ENCODE measurements at regions not wholly inside any gene's neighbourhood (a gene's known extent, or its start where the extent isn't known, plus 50 kb on each side); places are given as distances from the start of the nearest gene placed in this dataset.
"Not testable (repeated sequence)": the region's sequence is repeated elsewhere in the genome, so short reads cannot be mapped to it uniquely, and the experiment has no call there.

DNA sequence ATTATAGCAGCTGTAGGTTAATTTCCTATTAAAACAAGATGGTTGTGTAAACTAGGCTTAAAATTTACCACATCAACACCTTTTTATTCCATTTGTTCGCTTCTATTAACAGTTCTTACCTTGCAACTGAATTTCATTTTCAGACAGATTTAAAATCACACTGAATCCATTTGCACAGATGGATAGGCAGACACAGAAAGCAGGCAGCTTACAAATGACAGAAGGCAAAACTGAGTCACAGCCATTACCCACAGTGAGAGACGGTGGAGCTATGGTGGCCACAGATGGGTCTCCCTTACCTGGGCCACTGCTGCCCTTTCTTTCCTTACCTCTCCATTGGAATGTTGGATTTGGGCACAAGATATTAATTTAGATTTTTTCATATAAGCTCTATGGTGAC, 1567.8 kb upstream of the SLC10A2 start:
- no peaks in the 10 kb centered on the region for H3K9me3 ChIP-seq (ENCODE audit: severe bottlenecking)
- no peak for DNase-seq
- TF ChIP-seq CTCF (IDR thresholded peaks at IDR 0.05; ENCODE audit: low read depth, low read length): no peak
- H3K36me3 ChIP-seq: no peaks in the 10 kb centered on the region
- H3K27me3 ChIP-seq (ENCODE audit: insufficient read depth, low read depth, severe bottlenecking): no peaks in the 10 kb centered on the region
- H3K4me3 ChIP-seq (ENCODE audit: low read depth, low read length): no peak overlapping the region
- no peak overlapping the region for H3K27ac ChIP-seq

- DNase-seq: no peak
- Histone ChIP-seq H3K27ac (no peak overlapping the region), H3K36me3 (no peaks in the 10 kb centered on the region), H3K9me3 (ENCODE audit: severe bottlenecking) (no peaks in the 10 kb centered on the region), H3K4me3 (ENCODE audit: low read depth, low read length) (no peak overlapping the region), H3K27me3 (ENCODE audit: insufficient read depth, low read depth, severe bottlenecking) (no peaks in the 10 kb centered on the region)
- TF ChIP-seq CTCF (IDR thresholded peaks at IDR 0.05; ENCODE audit: low read depth, low read length): no peak
These were observed 1566.5 kb upstream of the SLC10A2 start for GRCh38 chr13:104632736-104633135.

- Histone ChIP-seq H3K4me3 (ENCODE audit: low read depth, low read length) (no peak overlapping the region), H3K27ac (no peak overlapping the region), H3K27me3 (ENCODE audit: insufficient read depth, low read depth, severe bottlenecking) (no peaks in the 10 kb centered on the region), H3K36me3 (no peaks in the 10 kb centered on the region), H3K9me3 (ENCODE audit: severe bottlenecking) (no peaks in the 10 kb centered on the region)
- DNase-seq: no peak
- TF ChIP-seq CTCF (IDR thresholded peaks at IDR 0.05; ENCODE audit: low read depth, low read length): no peak
These were observed 1559.0 kb upstream of the SLC10A2 start for GRCh38 chr13:104625201-104625600.

- DNase-seq: no peak
- Histone ChIP-seq H3K27ac (no peak overlapping the region), H3K4me3 (ENCODE audit: low read depth, low read length) (no peak overlapping the region), H3K36me3 (no peaks in the 10 kb centered on the region), H3K27me3 (ENCODE audit: insufficient read depth, low read depth, severe bottlenecking) (no peaks in the 10 kb centered on the region), H3K9me3 (ENCODE audit: severe bottlenecking) (no peaks in the 10 kb centered on the region)
- no peak for TF ChIP-seq CTCF (IDR thresholded peaks at IDR 0.05; ENCODE audit: low read depth, low read length)
These were observed 1550.8 kb upstream of the SLC10A2 start for GRCh38 chr13:104616990-104617389.

DNA sequence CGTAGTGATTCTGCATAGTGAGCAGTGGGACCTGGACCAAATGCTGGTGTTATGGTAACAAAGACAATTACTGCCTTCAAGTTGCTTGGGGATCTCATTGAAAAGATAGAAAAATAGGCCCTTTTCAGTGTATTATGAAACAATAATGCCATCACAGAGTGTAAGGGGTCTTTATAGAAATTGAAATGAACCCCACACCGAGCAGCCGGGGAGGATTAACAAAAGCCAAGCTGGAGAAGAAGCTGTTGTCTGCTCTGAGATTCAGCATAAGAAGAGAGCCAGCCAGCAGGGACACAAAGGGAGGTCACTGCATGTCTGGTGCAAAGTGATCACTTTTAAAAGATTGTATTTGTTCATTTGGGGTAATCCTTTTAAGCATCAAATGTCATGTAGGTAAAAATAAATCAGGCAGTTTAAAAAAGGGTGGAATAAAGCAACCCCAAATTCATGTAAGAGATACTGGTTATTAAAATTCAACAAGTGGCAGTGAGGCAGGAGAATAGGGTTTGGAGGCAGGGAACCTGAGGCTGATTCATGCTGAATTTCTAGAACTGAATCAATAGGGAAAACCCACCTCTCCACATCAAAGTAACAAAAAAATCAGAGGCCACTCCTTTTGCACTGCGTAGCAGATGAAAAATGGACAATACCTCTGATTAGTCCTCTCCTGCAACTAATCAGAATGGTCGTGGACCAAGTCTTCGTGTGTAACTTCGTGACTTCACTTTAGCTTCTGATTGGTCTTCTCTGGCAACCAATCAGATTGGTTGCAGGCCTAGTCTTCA, 1548.3 kb upstream of the SLC10A2 start:
- no peak overlapping the region for H3K4me3 ChIP-seq (ENCODE audit: low read depth, low read length)
- no peaks in the 10 kb centered on the region for H3K9me3 ChIP-seq (ENCODE audit: severe bottlenecking)
- H3K36me3 ChIP-seq: no peaks in the 10 kb centered on the region
- no peaks in the 10 kb centered on the region for H3K27me3 ChIP-seq (ENCODE audit: insufficient read depth, low read depth, severe bottlenecking)
- TF ChIP-seq CTCF (IDR thresholded peaks at IDR 0.05; ENCODE audit: low read depth, low read length): no peak
- no peak for DNase-seq
- no peak overlapping the region for H3K27ac ChIP-seq

DNA sequence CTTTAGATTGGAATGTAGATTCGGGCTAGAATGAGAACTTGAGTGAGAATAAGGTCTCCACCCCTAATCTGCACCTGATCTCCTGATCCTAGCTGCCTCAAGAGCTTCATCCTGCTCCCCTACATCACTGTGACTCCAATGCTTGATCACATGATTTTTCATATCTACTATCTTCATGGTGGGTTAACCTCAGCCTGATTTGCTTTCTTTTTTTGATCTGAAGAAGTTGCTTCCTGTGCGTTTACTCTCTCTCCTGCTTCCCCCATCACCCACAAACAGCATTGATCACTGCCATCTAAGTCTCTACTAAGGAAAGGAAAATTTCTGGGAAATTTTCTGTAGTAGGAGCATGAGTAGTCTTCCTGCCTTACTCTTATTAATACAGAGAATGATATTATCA, 1542.1 kb upstream of the SLC10A2 start:
- TF ChIP-seq CTCF (IDR thresholded peaks at IDR 0.05; ENCODE audit: low read depth, low read length): no peak
- no peak overlapping the region for H3K27ac ChIP-seq
- no peaks in the 10 kb centered on the region for H3K9me3 ChIP-seq (ENCODE audit: severe bottlenecking)
- no peaks in the 10 kb centered on the region for H3K36me3 ChIP-seq
- DNase-seq: no peak
- no peak overlapping the region for H3K4me3 ChIP-seq (ENCODE audit: low read depth, low read length)
- no peaks in the 10 kb centered on the region for H3K27me3 ChIP-seq (ENCODE audit: insufficient read depth, low read depth, severe bottlenecking)

DNA sequence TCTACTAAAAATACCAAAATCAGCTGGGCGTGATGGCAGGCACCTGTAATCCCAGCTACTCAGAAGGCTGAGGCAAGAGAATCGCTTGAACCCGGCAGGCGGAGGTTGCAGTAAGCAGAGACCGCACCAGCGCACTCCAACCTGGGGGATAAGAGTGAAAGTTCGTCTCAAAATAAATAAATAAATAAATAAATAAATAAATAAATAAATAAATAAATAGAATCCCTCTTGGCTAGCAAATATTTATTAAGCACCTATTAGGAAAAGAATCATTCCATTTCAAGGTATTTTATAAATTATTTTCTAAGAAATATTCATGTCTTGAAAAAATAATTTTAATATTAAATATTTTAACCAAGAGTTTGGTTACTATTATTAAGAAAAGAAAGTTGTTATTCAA, 1539.2 kb upstream of the SLC10A2 start:
- not testable (repeated sequence) for H3K36me3 ChIP-seq; DNase-seq; H3K27me3 ChIP-seq (ENCODE audit: insufficient read depth, low read depth, severe bottlenecking); H3K27ac ChIP-seq; H3K9me3 ChIP-seq (ENCODE audit: severe bottlenecking); H3K4me3 ChIP-seq (ENCODE audit: low read depth, low read length)
